ENCODE measurements at regions not wholly inside any gene's neighbourhood (a gene's known extent, or its start where the extent isn't known, plus 50 kb on each side); places are given as distances from the start of the nearest gene placed in this dataset.

DNA sequence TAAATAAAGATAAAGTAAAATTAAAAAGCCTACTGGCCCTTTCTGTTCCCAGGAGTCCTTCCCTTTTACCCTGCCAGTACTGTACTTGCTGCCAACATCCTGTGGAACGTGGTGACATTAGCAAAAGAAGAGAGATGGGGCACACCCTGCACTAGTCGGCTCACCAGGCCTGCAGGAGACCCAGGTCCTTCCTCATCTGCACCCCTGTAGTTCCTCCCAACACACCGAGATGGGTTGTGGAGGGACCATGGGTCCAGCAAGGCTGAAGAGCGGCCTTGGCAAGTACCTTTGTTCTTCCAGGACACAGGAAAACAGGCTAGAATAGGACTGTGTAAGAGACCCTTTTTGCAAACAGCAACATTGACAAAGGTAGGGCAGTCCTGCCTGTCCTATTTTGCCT lies 98.7 kb upstream of the TMPRSS2 start:
- Histone ChIP-seq H3K27me3 (no peaks in the 10 kb centered on the region), H3K9me3 (no peaks in the 10 kb centered on the region), H3K4me1 (peaks cover 8 to 13% of the 10 kb centered on the region in 2 donors), H3K4me3 (replicated peaks in 1 of 3) (no peak overlapping the region), H3K36me3 (no peaks in the 10 kb centered on the region), H3K27ac (no peak overlapping the region)
- intact Hi-C loops (cut with DNase I): no loop called here
- TF ChIP-seq, protein P1, sequence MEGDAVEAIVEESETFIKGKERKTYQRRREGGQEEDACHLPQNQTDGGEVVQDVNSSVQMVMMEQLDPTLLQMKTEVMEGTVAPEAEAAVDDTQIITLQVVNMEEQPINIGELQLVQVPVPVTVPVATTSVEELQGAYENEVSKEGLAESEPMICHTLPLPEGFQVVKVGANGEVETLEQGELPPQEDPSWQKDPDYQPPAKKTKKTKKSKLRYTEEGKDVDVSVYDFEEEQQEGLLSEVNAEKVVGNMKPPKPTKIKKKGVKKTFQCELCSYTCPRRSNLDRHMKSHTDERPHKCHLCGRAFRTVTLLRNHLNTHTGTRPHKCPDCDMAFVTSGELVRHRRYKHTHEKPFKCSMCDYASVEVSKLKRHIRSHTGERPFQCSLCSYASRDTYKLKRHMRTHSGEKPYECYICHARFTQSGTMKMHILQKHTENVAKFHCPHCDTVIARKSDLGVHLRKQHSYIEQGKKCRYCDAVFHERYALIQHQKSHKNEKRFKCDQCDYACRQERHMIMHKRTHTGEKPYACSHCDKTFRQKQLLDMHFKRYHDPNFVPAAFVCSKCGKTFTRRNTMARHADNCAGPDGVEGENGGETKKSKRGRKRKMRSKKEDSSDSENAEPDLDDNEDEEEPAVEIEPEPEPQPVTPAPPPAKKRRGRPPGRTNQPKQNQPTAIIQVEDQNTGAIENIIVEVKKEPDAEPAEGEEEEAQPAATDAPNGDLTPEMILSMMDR (IDR thresholded peaks at IDR 0.05): no peak
- TF ChIP-seq POLR2A (IDR thresholded peaks at IDR 0.05): no peak
- WGBS, 2 donors: 79 to 80% methylated on average over 4 of the region's 4 CpGs
- DNase-seq: no peak

DNA sequence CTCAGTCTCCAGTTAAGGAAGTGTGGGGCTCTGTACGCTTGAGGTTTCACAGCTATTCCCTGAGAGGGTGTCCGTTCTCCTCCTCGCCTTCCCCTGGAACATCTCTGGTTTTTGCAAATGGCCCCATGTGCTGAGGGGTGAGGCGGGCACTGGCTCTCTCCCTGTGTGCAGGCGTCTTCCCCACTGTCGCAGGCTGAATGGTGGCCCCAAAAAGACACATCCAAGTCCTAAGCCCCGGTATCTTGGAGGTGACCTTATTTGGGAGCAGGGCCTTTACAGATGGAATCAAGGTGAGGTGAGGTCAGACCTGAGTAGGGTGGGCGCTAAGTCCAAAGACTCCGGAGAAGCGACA lies 98.0 kb upstream of the TMPRSS2 start:
- no peak overlapping the region for H3K4me3 ChIP-seq (replicated peaks in 1 of 3)
- TF ChIP-seq POLR2A (IDR thresholded peaks at IDR 0.05): no peak
- TF ChIP-seq, protein P1 (IDR thresholded peaks at IDR 0.05): no peak
- intact Hi-C loops (cut with DNase I): no loop called here
- peaks cover 16 to 21% of the 10 kb centered on the region in 2 donors for H3K4me1 ChIP-seq
- no peak overlapping the region for H3K27ac ChIP-seq
- no peaks in the 10 kb centered on the region for H3K36me3 ChIP-seq
- H3K9me3 ChIP-seq: no peaks in the 10 kb centered on the region
- WGBS, 2 donors: 89 to 92% methylated on average over 10 of the region's 10 CpGs
- H3K27me3 ChIP-seq: no peaks in the 10 kb centered on the region
- no peak for DNase-seq

DNA sequence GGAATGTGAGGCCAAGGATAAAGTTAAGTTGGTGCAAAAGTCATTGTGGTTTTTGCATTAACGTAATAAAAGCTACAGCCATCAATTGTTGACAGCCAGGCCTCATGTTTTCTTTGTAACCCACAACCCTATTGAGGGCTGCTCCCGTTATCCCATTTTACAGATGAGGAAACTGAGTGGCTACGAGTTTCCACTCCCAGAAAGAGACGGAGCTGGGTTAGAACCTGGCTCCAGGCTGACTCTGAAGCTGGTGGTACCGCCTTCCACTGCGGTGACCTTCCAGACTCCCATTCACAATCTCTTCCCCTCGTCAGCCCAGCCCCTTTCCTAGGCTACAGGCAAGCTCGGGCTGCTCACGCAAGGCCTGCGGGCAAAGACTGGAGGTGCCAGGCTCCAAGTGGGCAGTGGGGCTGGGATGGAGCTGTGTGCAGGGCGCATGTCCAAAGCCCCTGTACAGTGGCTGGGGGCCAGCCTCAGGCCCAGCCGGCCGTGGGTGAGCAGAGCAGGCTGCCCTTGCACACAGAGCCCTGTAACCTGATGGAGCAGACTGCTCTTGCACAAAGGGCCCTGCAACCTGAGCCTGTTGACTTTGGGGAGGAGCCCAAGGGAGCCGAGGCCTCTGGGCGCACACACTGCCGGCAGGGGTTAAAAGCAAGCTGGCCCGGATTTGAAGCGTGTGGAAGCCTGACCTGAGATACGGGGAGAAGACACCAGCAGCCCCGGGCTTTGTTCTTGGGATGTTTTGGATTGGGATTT lies 97.4 kb upstream of the TMPRSS2 start:
- Histone ChIP-seq H3K4me3 (replicated peaks in 1 of 3) (no peak overlapping the region), H3K36me3 (no peaks in the 10 kb centered on the region), H3K27ac (no peak overlapping the region), H3K4me1 (peaks cover 19 to 26% of the 10 kb centered on the region in 2 donors), H3K9me3 (no peaks in the 10 kb centered on the region), H3K27me3 (no peaks in the 10 kb centered on the region)
- WGBS, 2 donors: 79 to 85% methylated on average over 15 to 20 of the region's 20 CpGs
- no peak for TF ChIP-seq POLR2A (IDR thresholded peaks at IDR 0.05)
- TF ChIP-seq, protein P1 (IDR thresholded peaks at IDR 0.05): no peak
- DNase-seq: no peak
- intact Hi-C loops (cut with DNase I): no loop called here

DNA sequence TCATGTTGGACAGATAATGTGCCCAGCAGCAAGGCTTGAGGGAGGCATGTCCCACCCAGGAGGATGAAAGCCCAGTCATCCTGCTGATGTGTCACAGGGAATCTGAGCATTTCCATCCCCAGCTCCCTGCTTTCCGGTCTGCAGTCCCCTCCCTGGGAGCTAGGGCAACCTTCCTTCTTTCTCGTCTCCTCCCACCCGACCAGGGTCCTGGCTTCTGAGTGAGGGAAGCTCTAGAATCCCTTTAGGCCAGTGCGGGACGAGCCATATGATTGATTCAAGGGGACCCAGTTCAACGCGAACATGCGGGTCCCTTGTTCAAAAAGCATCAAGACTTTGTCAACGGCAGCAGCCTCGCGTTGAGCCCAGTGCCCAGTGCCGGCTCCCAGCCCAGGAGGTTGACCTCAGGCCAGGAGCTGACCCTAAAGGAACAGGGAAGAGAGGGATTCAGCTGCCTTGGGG lies 96.7 kb upstream of the TMPRSS2 start:
- WGBS, 2 donors: 84 to 87% methylated on average over 12 of the region's 12 CpGs
- Histone ChIP-seq H3K9me3 (no peaks in the 10 kb centered on the region), H3K27me3 (no peaks in the 10 kb centered on the region), H3K4me3 (replicated peaks in 1 of 3) (no peak overlapping the region), H3K4me1 (peaks cover 23 to 32% of the 10 kb centered on the region in 2 donors), H3K36me3 (no peaks in the 10 kb centered on the region), H3K27ac (no peak overlapping the region)
- intact Hi-C loops (cut with DNase I): no loop called here
- TF ChIP-seq, protein P1 (IDR thresholded peaks at IDR 0.05): no peak
- no peak for TF ChIP-seq POLR2A (IDR thresholded peaks at IDR 0.05)
- no peak for DNase-seq

DNA sequence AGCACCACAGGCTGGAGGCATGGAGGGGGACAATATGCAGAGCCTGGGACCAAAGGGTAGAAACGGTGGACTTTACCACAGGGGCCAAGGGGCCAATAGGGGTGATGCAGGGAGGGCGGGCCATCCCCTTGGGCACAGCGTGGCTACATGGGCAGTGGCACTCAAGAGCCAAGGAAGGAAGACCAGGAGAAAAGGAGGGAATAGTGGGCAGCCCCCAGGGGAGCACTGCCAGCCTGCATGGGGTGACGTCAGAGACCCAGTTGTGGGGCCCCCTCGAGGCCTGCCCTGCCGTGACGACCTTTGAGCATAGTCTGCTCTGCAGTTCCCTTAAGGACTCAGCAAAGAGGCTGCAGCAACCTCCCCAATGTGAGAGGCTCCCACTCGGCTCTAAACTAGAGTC lies 95.5 kb upstream of the TMPRSS2 start:
- no peaks in the 10 kb centered on the region for H3K36me3 ChIP-seq
- no peaks in the 10 kb centered on the region for H3K9me3 ChIP-seq
- intact Hi-C loops (cut with DNase I): no loop called here
- peaks cover 34 to 43% of the 10 kb centered on the region in 2 donors for H3K4me1 ChIP-seq
- no peak for TF ChIP-seq POLR2A (IDR thresholded peaks at IDR 0.05)
- TF ChIP-seq, protein P1 (IDR thresholded peaks at IDR 0.05): no peak
- H3K27ac ChIP-seq: no peak overlapping the region
- WGBS, 2 donors: 64 to 84% methylated on average over 8 of the region's 8 CpGs
- no peak overlapping the region for H3K4me3 ChIP-seq (replicated peaks in 1 of 3)
- H3K27me3 ChIP-seq: no peaks in the 10 kb centered on the region
- no peak for DNase-seq

Measured in thyroid gland (tissue), 4 donors.